Dendritic cell treated with granulocyte-macrophage colony-stimulating factor and Interleukin-4, amounts not matched to agents 40 ng/mL and 50 ng/mL, for 4 days (primary cell): ENCODE measurements at regions not wholly inside any gene's neighbourhood (a gene's known extent, or its start where the extent isn't known, plus 50 kb on each side); places are given as distances from the start of the nearest gene placed in this dataset.

Experiments
- H3K27ac Mint-ChIP-seq: one replicate; pipeline ENCODE4 v1.8.0; 2022; ENCODE audit warnings: mild to moderate bottlenecking, mixed read lengths
- H3K27me3 Mint-ChIP-seq: one replicate; pipeline ENCODE4 v1.8.0; 2022; ENCODE audit warnings: mild to moderate bottlenecking, mixed read lengths
- H3K36me3 Mint-ChIP-seq: one replicate; pipeline ENCODE4 v1.8.0; 2022; ENCODE audit warnings: low read depth, mixed read lengths
- H3K4me1 Mint-ChIP-seq: one replicate; pipeline ENCODE4 v1.8.0; 2022; ENCODE audit warnings: low read depth, mixed read lengths
- H3K4me3 Mint-ChIP-seq: one replicate; pipeline ENCODE4 v1.8.0; 2022; ENCODE audit warnings: mild to moderate bottlenecking, moderate library complexity, mixed read lengths
- H3K9me3 Mint-ChIP-seq: one replicate; pipeline ENCODE4 v1.8.0; 2022; ENCODE audit warnings: mixed read lengths
- intact Hi-C: fragments of 100-400 bp; cut with micrococcal nuclease; formaldehyde crosslinking; loops from one replicate; pipeline ENCODE4 v1.15.0; 2022

GRCh38 chr12:40602562-40602961 lies 89.7 kb upstream of the CNTN1 start:
- intact Hi-C loops: no loop called here
- H3K27me3 Mint-ChIP-seq: no peaks in the 10 kb centered on the region
- no peak overlapping the region for H3K4me3 Mint-ChIP-seq
- H3K9me3 Mint-ChIP-seq: peaks cover 9% of the 10 kb centered on the region
- H3K36me3 Mint-ChIP-seq: no peaks in the 10 kb centered on the region
- H3K4me1 Mint-ChIP-seq: no peaks in the 10 kb centered on the region
- H3K27ac Mint-ChIP-seq: no peak overlapping the region

- intact Hi-C loops: no loop called here
- Mint-ChIP-seq H3K4me3 (no peak overlapping the region), H3K9me3 (no peaks in the 10 kb centered on the region), H3K27me3 (no peaks in the 10 kb centered on the region), H3K36me3 (no peaks in the 10 kb centered on the region), H3K27ac (no peak overlapping the region), H3K4me1 (no peaks in the 10 kb centered on the region)
Measured at GRCh38 chr12:40614923-40615322, 77.3 kb upstream of the CNTN1 start.

GRCh38 chr12:40615590-40615989 lies 76.6 kb upstream of the CNTN1 start:
- Mint-ChIP-seq H3K36me3 (no peaks in the 10 kb centered on the region), H3K9me3 (no peaks in the 10 kb centered on the region), H3K27ac (no peak overlapping the region), H3K27me3 (no peaks in the 10 kb centered on the region), H3K4me1 (no peaks in the 10 kb centered on the region), H3K4me3 (no peak overlapping the region)
- intact Hi-C loops: no loop called here

- Mint-ChIP-seq H3K9me3 (no peaks in the 10 kb centered on the region), H3K27ac (no peak overlapping the region), H3K27me3 (no peaks in the 10 kb centered on the region), H3K4me3 (no peak overlapping the region), H3K36me3 (no peaks in the 10 kb centered on the region), H3K4me1 (no peaks in the 10 kb centered on the region)
- intact Hi-C loops: no loop called here
Measured at GRCh38 chr12:40616383-40616915, 75.8 kb upstream of the CNTN1 start.

GRCh38 chr12:40618636-40619035 lies 73.6 kb upstream of the CNTN1 start:
- Mint-ChIP-seq H3K4me3 (no peak overlapping the region), H3K27me3 (peaks cover under 1% of the 10 kb centered on the region), H3K9me3 (no peaks in the 10 kb centered on the region), H3K36me3 (no peaks in the 10 kb centered on the region), H3K4me1 (no peaks in the 10 kb centered on the region), H3K27ac (no peak overlapping the region)
- intact Hi-C loops: no loop called here

GRCh38 chr12:40620564-40621019 lies 71.6 kb upstream of the CNTN1 start:
- Mint-ChIP-seq H3K27ac (no peak overlapping the region), H3K27me3 (peaks cover 2% of the 10 kb centered on the region), H3K9me3 (no peaks in the 10 kb centered on the region), H3K4me3 (no peak overlapping the region), H3K36me3 (no peaks in the 10 kb centered on the region), H3K4me1 (no peaks in the 10 kb centered on the region)
- intact Hi-C loops: no loop called here

GRCh38 chr12:40622246-40622838 lies 69.9 kb upstream of the CNTN1 start:
- Mint-ChIP-seq H3K27ac (no peak overlapping the region), H3K27me3 (peaks cover 2% of the 10 kb centered on the region), H3K4me1 (no peaks in the 10 kb centered on the region), H3K36me3 (no peaks in the 10 kb centered on the region), H3K4me3 (no peak overlapping the region), H3K9me3 (no peaks in the 10 kb centered on the region)
- intact Hi-C loops: loop anchor here (1.0 kb wide), 1 partner anchor 299 kb away; no protein-coding TSS in a partner anchor

- no peaks in the 10 kb centered on the region for H3K4me1 Mint-ChIP-seq
- H3K27me3 Mint-ChIP-seq: no peaks in the 10 kb centered on the region
- H3K27ac Mint-ChIP-seq: no peak overlapping the region
- intact Hi-C loops: no loop called here
- no peaks in the 10 kb centered on the region for H3K9me3 Mint-ChIP-seq
- no peaks in the 10 kb centered on the region for H3K36me3 Mint-ChIP-seq
- no peak overlapping the region for H3K4me3 Mint-ChIP-seq
Measured at GRCh38 chr12:40632171-40632570, 60.1 kb upstream of the CNTN1 start.

- Mint-ChIP-seq H3K36me3 (no peaks in the 10 kb centered on the region), H3K4me1 (no peaks in the 10 kb centered on the region), H3K27me3 (no peaks in the 10 kb centered on the region), H3K4me3 (no peak overlapping the region), H3K27ac (no peak overlapping the region), H3K9me3 (no peaks in the 10 kb centered on the region)
- intact Hi-C loops: no loop called here
Measured at GRCh38 chr12:40632933-40633332, 59.3 kb upstream of the CNTN1 start.

- no peak overlapping the region for H3K27ac Mint-ChIP-seq
- intact Hi-C loops: no loop called here
- no peaks in the 10 kb centered on the region for H3K4me1 Mint-ChIP-seq
- no peaks in the 10 kb centered on the region for H3K9me3 Mint-ChIP-seq
- H3K36me3 Mint-ChIP-seq: no peaks in the 10 kb centered on the region
- H3K27me3 Mint-ChIP-seq: no peaks in the 10 kb centered on the region
- H3K4me3 Mint-ChIP-seq: no peak overlapping the region
Measured at GRCh38 chr12:40634517-40635131, 57.6 kb upstream of the CNTN1 start.

GRCh38 chr12:40635141-40635731 lies 57.0 kb upstream of the CNTN1 start:
- H3K9me3 Mint-ChIP-seq: peaks cover 5% of the 10 kb centered on the region
- no peaks in the 10 kb centered on the region for H3K36me3 Mint-ChIP-seq
- no peaks in the 10 kb centered on the region for H3K27me3 Mint-ChIP-seq
- intact Hi-C loops: no loop called here
- H3K4me1 Mint-ChIP-seq: no peaks in the 10 kb centered on the region
- H3K27ac Mint-ChIP-seq: no peak overlapping the region
- no peak overlapping the region for H3K4me3 Mint-ChIP-seq
